GM12892 (cell line): ENCODE measurements at regions not wholly inside any gene's neighbourhood (a gene's known extent, or its start where the extent isn't known, plus 50 kb on each side); places are given as distances from the start of the nearest gene placed in this dataset.

Experiments used
- POLR2A ChIP-seq: IDR thresholded peaks from 2 replicates; pipeline ENCODE4 v1.6.1; 2011; ENCODE audit warnings: low read depth, low read length, control low read depth
- POLR2AphosphoS5 ChIP-seq: IDR thresholded peaks from 2 replicates; pipeline ENCODE4 v1.6.1; 2011; ENCODE audit warnings: low read depth, low read length, control low read depth

GRCh38 chr18:73768043-73768442 lies 379.6 kb downstream of the FBXO15 start:
- no peak for TF ChIP-seq POLR2AphosphoS5
- no peak for TF ChIP-seq POLR2A
